ENCODE measurements at regions not wholly inside any gene's neighbourhood (a gene's known extent, or its start where the extent isn't known, plus 50 kb on each side); places are given as distances from the start of the nearest gene placed in this dataset.

- Histone ChIP-seq H3K4me1 (no peaks in the 10 kb centered on the region), H3K36me3 (ENCODE audit: control insufficient read depth, insufficient read depth, low read length) (no peaks in the 10 kb centered on the region), H3K4me3 (ENCODE audit: low read depth, low read length) (no peak overlapping the region), H3K27me3 (replicated peaks; ENCODE audit: control insufficient read depth, insufficient read depth, low read length) (no peaks in the 10 kb centered on the region), H3K9me3 (no peaks in the 10 kb centered on the region)
- ChIA-PET CTCF (no interaction called here), POLR2A (no interaction called here)
- BruUV-seq (replicated peaks): no TSS peak
- Mint-ChIP-seq H3K27ac (ENCODE audit: unreplicated experiment) (no peak overlapping the region), H3K36me3 (ENCODE audit: insufficient read depth, unreplicated experiment) (no peaks in the 10 kb centered on the region), H3K9me3 (ENCODE audit: unreplicated experiment) (no peaks in the 10 kb centered on the region), H3K4me3 (ENCODE audit: unreplicated experiment) (no peak overlapping the region), H3K4me1 (ENCODE audit: low read depth, unreplicated experiment) (no peaks in the 10 kb centered on the region), H3K27me3 (ENCODE audit: insufficient read depth, unreplicated experiment) (no peaks in the 10 kb centered on the region)
- no peak for DNase-seq
- intact Hi-C loops (cut with micrococcal nuclease; ENCODE audit: unreplicated experiment): no loop called here
- TF ChIP-seq, protein P1, sequence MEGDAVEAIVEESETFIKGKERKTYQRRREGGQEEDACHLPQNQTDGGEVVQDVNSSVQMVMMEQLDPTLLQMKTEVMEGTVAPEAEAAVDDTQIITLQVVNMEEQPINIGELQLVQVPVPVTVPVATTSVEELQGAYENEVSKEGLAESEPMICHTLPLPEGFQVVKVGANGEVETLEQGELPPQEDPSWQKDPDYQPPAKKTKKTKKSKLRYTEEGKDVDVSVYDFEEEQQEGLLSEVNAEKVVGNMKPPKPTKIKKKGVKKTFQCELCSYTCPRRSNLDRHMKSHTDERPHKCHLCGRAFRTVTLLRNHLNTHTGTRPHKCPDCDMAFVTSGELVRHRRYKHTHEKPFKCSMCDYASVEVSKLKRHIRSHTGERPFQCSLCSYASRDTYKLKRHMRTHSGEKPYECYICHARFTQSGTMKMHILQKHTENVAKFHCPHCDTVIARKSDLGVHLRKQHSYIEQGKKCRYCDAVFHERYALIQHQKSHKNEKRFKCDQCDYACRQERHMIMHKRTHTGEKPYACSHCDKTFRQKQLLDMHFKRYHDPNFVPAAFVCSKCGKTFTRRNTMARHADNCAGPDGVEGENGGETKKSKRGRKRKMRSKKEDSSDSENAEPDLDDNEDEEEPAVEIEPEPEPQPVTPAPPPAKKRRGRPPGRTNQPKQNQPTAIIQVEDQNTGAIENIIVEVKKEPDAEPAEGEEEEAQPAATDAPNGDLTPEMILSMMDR (IDR thresholded peaks at IDR 0.05; ENCODE audit: insufficient read depth in 1 of 2, low read depth in 1 of 2, low read length in 1 of 2, severe bottlenecking in 1 of 2, unreplicated experiment in 1 of 2): no peak
Observed at GRCh38 chr9:91481972-91482371, 58.3 kb upstream of the NFIL3 start.

- CTCF ChIA-PET: no interaction called here
- TF ChIP-seq, protein P1 (IDR thresholded peaks at IDR 0.05; ENCODE audit: insufficient read depth in 1 of 2, low read depth in 1 of 2, low read length in 1 of 2, severe bottlenecking in 1 of 2, unreplicated experiment in 1 of 2): no peak
- Histone ChIP-seq H3K9me3 (no peaks in the 10 kb centered on the region), H3K4me3 (ENCODE audit: low read depth, low read length) (no peak overlapping the region), H3K27me3 (replicated peaks; ENCODE audit: control insufficient read depth, insufficient read depth, low read length) (no peaks in the 10 kb centered on the region), H3K36me3 (ENCODE audit: control insufficient read depth, insufficient read depth, low read length) (no peaks in the 10 kb centered on the region), H3K4me1 (no peaks in the 10 kb centered on the region)
- Mint-ChIP-seq H3K9me3 (ENCODE audit: unreplicated experiment) (no peaks in the 10 kb centered on the region), H3K36me3 (ENCODE audit: insufficient read depth, unreplicated experiment) (no peaks in the 10 kb centered on the region), H3K4me3 (ENCODE audit: unreplicated experiment) (no peak overlapping the region), H3K27me3 (ENCODE audit: insufficient read depth, unreplicated experiment) (no peaks in the 10 kb centered on the region), H3K4me1 (ENCODE audit: low read depth, unreplicated experiment) (no peaks in the 10 kb centered on the region), H3K27ac (ENCODE audit: unreplicated experiment) (no peak overlapping the region)
- no TSS peak for BruUV-seq (replicated peaks)
- DNase-seq: no peak
- POLR2A ChIA-PET: no interaction called here
- intact Hi-C loops (cut with micrococcal nuclease; ENCODE audit: unreplicated experiment): no loop called here
Observed at GRCh38 chr9:91477106-91477505, 53.5 kb upstream of the NFIL3 start.

- no peak for DNase-seq
- no peaks in the 10 kb centered on the region for H3K27me3 ChIP-seq (replicated peaks; ENCODE audit: control insufficient read depth, insufficient read depth, low read length)
- CTCF ChIA-PET: no interaction called here
- TF ChIP-seq, protein P1 (IDR thresholded peaks at IDR 0.05; ENCODE audit: insufficient read depth in 1 of 2, low read depth in 1 of 2, low read length in 1 of 2, severe bottlenecking in 1 of 2, unreplicated experiment in 1 of 2): no peak
- no peak overlapping the region for H3K27ac Mint-ChIP-seq (ENCODE audit: unreplicated experiment)
- no peaks in the 10 kb centered on the region for H3K9me3 Mint-ChIP-seq (ENCODE audit: unreplicated experiment)
- no peaks in the 10 kb centered on the region for H3K4me1 Mint-ChIP-seq (ENCODE audit: low read depth, unreplicated experiment)
- no peaks in the 10 kb centered on the region for H3K36me3 Mint-ChIP-seq (ENCODE audit: insufficient read depth, unreplicated experiment)
- intact Hi-C loops (cut with micrococcal nuclease; ENCODE audit: unreplicated experiment): no loop called here
- BruUV-seq (replicated peaks): no TSS peak
- H3K27me3 Mint-ChIP-seq (ENCODE audit: insufficient read depth, unreplicated experiment): no peaks in the 10 kb centered on the region
- H3K4me1 ChIP-seq: no peaks in the 10 kb centered on the region
- H3K36me3 ChIP-seq (ENCODE audit: control insufficient read depth, insufficient read depth, low read length): no peaks in the 10 kb centered on the region
- no peaks in the 10 kb centered on the region for H3K9me3 ChIP-seq
- POLR2A ChIA-PET: no interaction called here
- no peak overlapping the region for H3K4me3 ChIP-seq (ENCODE audit: low read depth, low read length)
- H3K4me3 Mint-ChIP-seq (ENCODE audit: unreplicated experiment): no peak overlapping the region
Observed at GRCh38 chr9:91474656-91475055, 51.0 kb upstream of the NFIL3 start.
